GM12878 (cell line): ENCODE measurements at regions not wholly inside any gene's neighbourhood (a gene's known extent, or its start where the extent isn't known, plus 50 kb on each side); places are given as distances from the start of the nearest gene placed in this dataset.

ENCODE experiments used
- ATAC-seq: fragments of 200-7000 bp; cut with Tn5 transposase; 3 replicates; pipeline ENCODE4 v1.9.1; 2020; ENCODE audit warnings: mild to moderate bottlenecking, moderate library complexity
- BruUV-seq: library from RNA; stranded (reverse); fragments of 400-500 nt; replicated peaks from 2 replicates; lab custom pipeline; 2021; lab: Mats Ljungman, UMichigan
- CTCF ChIA-PET: fragments of 300-600 bp; sonication (Branson Sonifier 250); formaldehyde crosslinking; extraction: SDS; loops from one replicate; lab custom pipeline; 2021; ENCODE audit warnings: inconsistent platforms; lab: Yijun Ruan, JAX
- POLR2A ChIA-PET: fragments of 350-600 bp; formaldehyde crosslinking; extraction: SDS; loops from one replicate; lab custom pipeline; 2021; ENCODE audit warnings: inconsistent platforms; lab: Charles Lee
- RAD21 ChIA-PET: fragments of 300-600 bp; sonication (Branson Sonifier 250); formaldehyde crosslinking; loops from one replicate; lab custom pipeline; 2023; ENCODE audit warnings: antibody characterized with exemption; ENCODE audit not compliant: unreplicated experiment; lab: Charles Lee
- SMC1A ChIA-PET: fragments of 300-600 bp; sonication (Branson Sonifier 250); formaldehyde crosslinking; loops from one replicate; lab custom pipeline; 2023; ENCODE audit not compliant: unreplicated experiment, uncharacterized antibody; lab: Charles Lee
- DNase-seq: peaks from one replicate; pipeline ENCODE4 v3.0.0-alpha.2; 2011; ENCODE audit warnings: low read depth, low spot score
- FAIRE-seq: peaks from 3 replicates; lab custom pipeline; 2011; peaks lifted over from hg19 to GRCh38; lab: Jason Lieb, UNC
- H2AFZ ChIP-seq: 2 replicates; pipeline ENCODE4 v1.6.0; 2011; ENCODE audit warnings: low read depth, low read length, control low read depth; ENCODE audit not compliant: control insufficient read depth
- H3K27ac ChIP-seq: 2 replicates; pipeline ENCODE4 v1.5.1; 2011; ENCODE audit warnings: control low read depth; ENCODE audit not compliant: control insufficient read depth, insufficient read depth
- H3K27me3 ChIP-seq, 2 experiments: replicated peaks in 1 of 2; 2 replicates each; pipeline versions ENCODE4 v1.6.0 to v1.6.1; 2011; ENCODE audit warnings: low read length in 1 of 2; ENCODE audit not compliant: control insufficient read depth in 2 of 2, insufficient read depth in 2 of 2
- H3K36me3 ChIP-seq, 2 experiments: 2 replicates each; pipeline ENCODE4 v1.5.1; 2011; ENCODE audit warnings: low read length in 1 of 2; ENCODE audit not compliant: control insufficient read depth in 2 of 2, insufficient read depth in 2 of 2
- H3K4me1 ChIP-seq: 2 replicates; pipeline ENCODE4 v1.6.1; 2011; ENCODE audit warnings: mild to moderate bottlenecking, low read length, moderate library complexity, mixed read lengths; ENCODE audit not compliant: control insufficient read depth, insufficient read depth
- H3K4me2 ChIP-seq: 2 replicates; pipeline ENCODE4 v1.6.0; 2011; ENCODE audit warnings: control low read depth; ENCODE audit not compliant: control insufficient read depth, insufficient read depth
- H3K4me3 ChIP-seq: fragments of 200-600 bp; sonication (generic); 2 replicates; pipeline ENCODE4 v1.5.1; 2016
- H3K79me2 ChIP-seq: 2 replicates; pipeline ENCODE4 v1.6.0; 2011; ENCODE audit warnings: low read length; ENCODE audit not compliant: control insufficient read depth, insufficient read depth
- H3K9ac ChIP-seq: 2 replicates; pipeline ENCODE4 v1.8.0; 2011; ENCODE audit warnings: low read length, control low read depth, mixed read lengths; ENCODE audit not compliant: control insufficient read depth, insufficient read depth
- H3K9me3 ChIP-seq: replicated peaks from 3 replicates; pipeline ENCODE4 v1.5.1; 2011; ENCODE audit warnings: mild to moderate bottlenecking, low read length; ENCODE audit not compliant: control insufficient read depth, insufficient read depth
- H4K20me1 ChIP-seq: 2 replicates; pipeline ENCODE4 v1.6.0; 2011; ENCODE audit not compliant: control insufficient read depth, insufficient read depth
- ASH2L ChIP-seq: fragments of 300-600, 200-600 bp; sonication (generic); IDR thresholded peaks from 2 replicates; pipeline ENCODE4 v1.6.1; 2017; ENCODE audit warnings: low read depth, mild to moderate bottlenecking, borderline replicate concordance
- BMI1 ChIP-seq: fragments of 450-650 bp; IDR thresholded peaks from 2 replicates; pipeline ENCODE4 v1.6.1; 2016; ENCODE audit warnings: mild to moderate bottlenecking, moderate library complexity, borderline replicate concordance
- DPF2 ChIP-seq: fragments of 450-650 bp; IDR thresholded peaks from 2 replicates; pipeline ENCODE4 v1.6.1; 2017; ENCODE audit warnings: mild to moderate bottlenecking
- ETV6 ChIP-seq, 2 experiments: fragments of 450-650 bp in 1 of 2; IDR thresholded peaks in 1 of 2; conservative IDR thresholded peaks in 1 of 2; 2 replicates each; pipeline ENCODE4 v1.6.1; 2014; ENCODE audit warnings: antibody characterized with exemption in 1 of 2, borderline replicate concordance in 1 of 2, low read depth in 1 of 2, mild to moderate bottlenecking in 1 of 2, moderate library complexity in 1 of 2
- HDAC2 ChIP-seq: fragments of 200-600 bp; sonication (generic); IDR thresholded peaks from 2 replicates; pipeline ENCODE4 v1.6.1; 2017
- KAT2A ChIP-seq: conservative IDR thresholded peaks from 2 replicates; pipeline ENCODE4 v1.6.1; 2011; ENCODE audit warnings: low read depth, low read length; ENCODE audit not compliant: control insufficient read depth
- NR2C1 ChIP-seq: fragments of 450-650 bp; IDR thresholded peaks from 2 replicates; pipeline ENCODE4 v1.6.1; 2017; ENCODE audit warnings: antibody characterized with exemption, mild to moderate bottlenecking, moderate library complexity
- NR2C2 ChIP-seq: IDR thresholded peaks from 2 replicates; pipeline ENCODE4 v1.6.1; 2011; ENCODE audit warnings: borderline replicate concordance, low read depth; ENCODE audit not compliant: control insufficient read depth, insufficient read length
- PAX5 ChIP-seq: IDR thresholded peaks from 2 replicates; pipeline ENCODE4 v1.6.1; 2011; ENCODE audit warnings: low read depth, low read length, borderline replicate concordance
- PAX8 ChIP-seq: fragments of 450-650 bp; IDR thresholded peaks from 2 replicates; pipeline ENCODE4 v1.6.1; 2017; ENCODE audit warnings: mild to moderate bottlenecking, moderate library complexity
- POLR2AphosphoS5 ChIP-seq: IDR thresholded peaks from 2 replicates; pipeline ENCODE4 v1.6.1; 2011; ENCODE audit warnings: mild to moderate bottlenecking, low read length, inconsistent platforms
- SIX5 ChIP-seq: IDR thresholded peaks from 2 replicates; pipeline ENCODE4 v1.6.1; 2011; ENCODE audit warnings: mild to moderate bottlenecking, low read depth, low read length, moderate library complexity; ENCODE audit not compliant: severe bottlenecking
- SMAD1 ChIP-seq: fragments of 450-650 bp; IDR thresholded peaks from 2 replicates; pipeline ENCODE4 v1.6.1; 2018; ENCODE audit warnings: mild to moderate bottlenecking, low read depth; ENCODE audit not compliant: partially characterized antibody
- SMARCA5 ChIP-seq: fragments of 450-650 bp; IDR thresholded peaks from 2 replicates; pipeline ENCODE4 v1.6.1; 2017; ENCODE audit warnings: mild to moderate bottlenecking
- SPI1 ChIP-seq: IDR thresholded peaks from 2 replicates; pipeline ENCODE4 v1.6.1; 2011; ENCODE audit warnings: low read depth, mild to moderate bottlenecking, low read length, moderate library complexity, borderline replicate concordance; ENCODE audit not compliant: insufficient read depth
- STAT1 ChIP-seq: fragments of 450-650 bp; conservative IDR thresholded peaks from 2 replicates; pipeline ENCODE4 v1.6.1; 2014; ENCODE audit warnings: antibody characterized with exemption, mild to moderate bottlenecking
- TBL1XR1 ChIP-seq: IDR thresholded peaks from 2 replicates; pipeline ENCODE4 v1.6.1; 2012; ENCODE audit warnings: low read depth, low read length, improper control_type of control experiment
- TCF7 ChIP-seq: IDR thresholded peaks from 2 replicates; pipeline ENCODE4 v1.6.1; 2014; ENCODE audit warnings: antibody characterized with exemption, borderline replicate concordance
- YBX1 ChIP-seq: fragments of 450-650 bp; IDR thresholded peaks from 2 replicates; pipeline ENCODE4 v1.6.1; 2016; ENCODE audit warnings: antibody characterized with exemption
- ZNF274 ChIP-seq: IDR thresholded peaks from one replicate; pipeline ENCODE4 v1.8.0; 2011; ENCODE audit not compliant: insufficient read length, insufficient read depth
- WGBS: methylation state at CpG from one replicate; pipeline ENCODE4 v1.1.6; 2016; ENCODE audit warnings: low lambda C conversion rate; ENCODE audit not compliant: insufficient replicate concordance, insufficient coverage; ENCODE audit errors: missing lambda C conversion rate; 5-methylcytosine and 5-hydroxymethylcytosine counted together
- in situ Hi-C: fragments of 300-500 bp; cut with MboI; formaldehyde crosslinking; loops from 9 replicates; pipeline ENCODE4 v1.14.3; 2018; ENCODE audit warnings: mixed read lengths
- intact Hi-C: fragments of 100-400 bp; cut with micrococcal nuclease; formaldehyde crosslinking; loops from one replicate; pipeline ENCODE4 v1.14.2; 2022; ENCODE audit not compliant: unreplicated experiment

GRCh38 chr5:114296191-114296590 lies 65.7 kb upstream of the KCNN2 start:
- CTCF ChIA-PET, result interaction anchor here (1.0 kb wide), 1 partner anchor 20 kb away, joined by 4 read pairs; no protein-coding TSS in a partner anchor
- no peak for FAIRE-seq
- Histone ChIP-seq H3K27me3 (no peaks in the 10 kb centered on the region), H3K4me1 (no peaks in the 10 kb centered on the region)
- in situ Hi-C loops, result no loop called here
- TF ChIP-seq SMARCA5 (no peak), NR2C1 (no peak), HDAC2 (no peak), PAX5 (no peak), SMAD1 (no peak), SIX5 (no peak), ZNF274 (no peak), KAT2A (no peak), YBX1 (no peak), PAX8 (no peak), POLR2AphosphoS5 (no peak)
- TF ChIP-seq, all 136 proteins: peak for 0
- Histone ChIP-seq H3K4me2 (no peak overlapping the region), H4K20me1 (no peaks in the 10 kb centered on the region), H3K4me3 (no peak overlapping the region), H3K79me2 (no peaks in the 10 kb centered on the region), H3K36me3 (no peaks in the 10 kb centered on the region), H2AFZ (no peak overlapping the region), H3K9me3 (no peaks in the 10 kb centered on the region), H3K9ac (no peak overlapping the region), H3K27ac (no peak overlapping the region)
- BruUV-seq, result no TSS peak
- intact Hi-C loops, result no loop called here
- DNase-seq (no peak), ATAC-seq (no peak)
- WGBS, result 0% methylated on average over 1 of the region's 1 CpG
- ChIA-PET SMC1A (interaction anchor here (1.9 kb wide), 1 partner anchor 15 kb away, joined by 5 read pairs; no protein-coding TSS in a partner anchor), POLR2A (no interaction called here), RAD21 (no interaction called here)

- Histone ChIP-seq H3K4me3 (no peak overlapping the region), H3K4me2 (no peak overlapping the region), H3K4me1 (no peaks in the 10 kb centered on the region), H2AFZ (no peak overlapping the region), H3K79me2 (no peaks in the 10 kb centered on the region), H4K20me1 (no peaks in the 10 kb centered on the region), H3K9me3 (no peaks in the 10 kb centered on the region), H3K27ac (no peak overlapping the region), H3K36me3 (no peaks in the 10 kb centered on the region), H3K27me3 (no peaks in the 10 kb centered on the region), H3K9ac (no peak overlapping the region)
- FAIRE-seq, result no peak
- no peak for DNase-seq
- POLR2A ChIA-PET, result no interaction called here
- CTCF ChIA-PET, result no interaction called here
- SMC1A ChIA-PET, result no interaction called here
- in situ Hi-C loops (no loop called here), intact Hi-C loops (no loop called here)
- 21% methylated on average over 3 of the region's 3 CpGs for WGBS
- no peak for TF ChIP-seq ASH2L
- TF ChIP-seq YBX1, result no peak
- TF ChIP-seq NR2C2, result no peak
- TF ChIP-seq SPI1, result no peak
- no peak for TF ChIP-seq SMARCA5
- TF ChIP-seq STAT1, result no peak
- no peak for TF ChIP-seq ETV6 (conservative IDR thresholded peaks at IDR 0.05 in 1 of 2, IDR thresholded peaks at IDR 0.05 in 1 of 2; ENCODE audit: borderline replicate concordance in 1 of 2, low read depth in 1 of 2)
- TF ChIP-seq TCF7, result no peak
- TF ChIP-seq BMI1, result no peak
- no peak for TF ChIP-seq PAX8
- no peak for TF ChIP-seq DPF2
- no peak for TF ChIP-seq TBL1XR1
- BruUV-seq, result no TSS peak
- no peak for ATAC-seq
- RAD21 ChIA-PET, result no interaction called here
These were observed 64.0 kb upstream of the KCNN2 start for GRCh38 chr5:114297915-114298314.
